ENCODE measurements at regions not wholly inside any gene's neighbourhood (a gene's known extent, or its start where the extent isn't known, plus 50 kb on each side); places are given as distances from the start of the nearest gene placed in this dataset.
"Not testable (repeated sequence)": the region's sequence is repeated elsewhere in the genome, so short reads cannot be mapped to it uniquely, and the experiment has no call there.

DNA sequence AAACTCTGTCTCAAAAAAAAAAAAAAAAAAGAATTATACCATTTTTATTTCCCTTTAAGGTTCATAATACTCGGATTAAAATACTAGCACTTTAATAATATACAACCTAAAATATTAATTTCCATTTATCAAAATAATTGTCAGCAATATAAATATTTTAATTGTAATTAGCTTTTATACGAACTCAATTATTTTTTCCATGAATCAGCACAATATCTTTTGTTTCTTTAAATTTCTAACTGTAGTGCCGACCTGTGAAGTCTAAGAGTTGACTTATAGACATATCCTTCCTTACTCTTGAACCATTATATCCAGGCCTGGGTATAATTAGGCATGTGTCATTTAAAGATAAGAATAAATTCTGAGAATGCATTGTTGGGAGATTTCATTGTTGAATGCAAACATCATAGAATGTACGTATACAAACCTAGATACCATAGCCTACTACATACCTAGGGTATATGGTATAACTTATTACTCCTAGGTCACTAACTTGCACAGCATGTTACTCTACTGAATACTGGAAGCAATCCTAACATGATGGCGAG, 996.7 kb upstream of the TMPRSS15 start:
- DNase-seq (ENCODE audit: low spot score): no peak

DNA sequence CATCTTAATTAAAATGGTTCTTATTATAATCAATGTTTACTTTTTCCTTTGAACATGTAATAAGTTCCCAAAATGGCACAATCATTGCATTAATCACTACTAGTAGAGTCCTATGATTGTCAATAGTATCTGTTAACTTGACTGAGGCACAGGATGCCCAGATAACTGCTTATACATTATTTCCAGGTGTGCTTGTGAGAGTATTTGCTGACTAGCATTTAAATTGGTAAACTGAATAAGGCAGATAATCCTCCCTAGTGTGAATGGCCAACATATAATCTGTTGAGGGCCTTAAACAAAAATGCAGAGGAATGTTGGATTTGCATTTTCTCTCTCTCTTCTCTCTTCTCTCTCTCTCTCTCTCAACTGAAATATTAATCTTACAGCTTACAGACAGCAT, 999.3 kb upstream of the TMPRSS15 start:
- no peak for DNase-seq (ENCODE audit: low spot score)

DNA sequence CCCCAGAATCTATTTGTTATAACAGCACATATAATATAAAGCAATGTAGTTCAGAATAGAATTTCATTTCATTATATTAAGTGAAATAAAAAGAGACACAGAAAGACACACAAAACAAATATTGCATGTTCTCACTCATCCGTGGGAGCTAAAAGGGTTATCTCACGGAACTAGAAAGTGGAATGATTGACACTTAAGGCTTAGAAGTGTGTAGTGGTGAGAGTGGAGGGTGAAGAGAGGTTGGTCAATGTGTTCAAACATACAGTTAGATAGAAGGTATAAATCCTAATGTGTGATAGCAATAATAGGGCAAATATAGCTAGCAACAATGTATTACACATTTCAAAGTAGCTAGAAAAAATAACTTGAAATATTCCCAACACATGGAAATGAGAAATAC, 1001.7 kb upstream of the TMPRSS15 start:
- DNase-seq (ENCODE audit: low spot score): no peak

DNA sequence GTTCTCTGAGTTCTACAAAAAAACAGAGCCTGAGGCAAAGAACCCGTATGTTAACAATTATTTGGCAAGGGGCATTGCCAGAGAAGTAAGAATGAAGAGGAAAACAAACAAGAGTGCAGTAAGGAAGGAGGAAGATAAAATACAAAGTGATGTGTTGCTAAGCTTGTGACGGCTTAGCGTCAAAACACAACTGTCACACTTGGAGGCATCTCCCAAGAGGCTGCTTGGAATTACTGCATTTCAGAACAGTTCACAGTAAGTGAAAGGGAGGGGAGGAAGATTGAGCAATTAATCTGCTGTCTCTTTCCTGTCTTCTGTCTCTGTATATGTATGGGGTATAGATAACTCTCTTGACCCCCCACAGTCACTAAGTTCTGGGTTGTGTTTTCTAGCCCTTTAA, 1017.0 kb upstream of the TMPRSS15 start:
- no peak for DNase-seq (ENCODE audit: low spot score)

DNA sequence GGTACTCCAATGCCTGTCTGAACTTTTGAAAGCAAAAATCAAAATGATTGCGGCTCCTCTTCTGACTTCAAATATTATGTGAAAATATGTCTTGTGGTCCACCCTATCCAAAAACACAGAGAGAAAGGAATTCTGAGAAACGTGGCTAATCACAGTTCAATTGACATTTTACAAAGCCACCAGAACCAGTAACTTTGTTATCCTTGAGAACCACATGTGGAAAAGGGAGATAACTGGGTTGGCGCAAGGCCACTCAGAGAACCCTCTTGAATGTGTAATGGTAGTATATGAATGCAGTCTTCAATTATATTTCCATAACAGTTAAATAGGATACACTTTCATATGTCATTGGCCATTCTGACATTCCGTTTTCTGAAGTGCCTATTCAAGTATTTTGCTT, 1030.0 kb upstream of the TMPRSS15 start:
- no peak for DNase-seq (ENCODE audit: low spot score)

DNA sequence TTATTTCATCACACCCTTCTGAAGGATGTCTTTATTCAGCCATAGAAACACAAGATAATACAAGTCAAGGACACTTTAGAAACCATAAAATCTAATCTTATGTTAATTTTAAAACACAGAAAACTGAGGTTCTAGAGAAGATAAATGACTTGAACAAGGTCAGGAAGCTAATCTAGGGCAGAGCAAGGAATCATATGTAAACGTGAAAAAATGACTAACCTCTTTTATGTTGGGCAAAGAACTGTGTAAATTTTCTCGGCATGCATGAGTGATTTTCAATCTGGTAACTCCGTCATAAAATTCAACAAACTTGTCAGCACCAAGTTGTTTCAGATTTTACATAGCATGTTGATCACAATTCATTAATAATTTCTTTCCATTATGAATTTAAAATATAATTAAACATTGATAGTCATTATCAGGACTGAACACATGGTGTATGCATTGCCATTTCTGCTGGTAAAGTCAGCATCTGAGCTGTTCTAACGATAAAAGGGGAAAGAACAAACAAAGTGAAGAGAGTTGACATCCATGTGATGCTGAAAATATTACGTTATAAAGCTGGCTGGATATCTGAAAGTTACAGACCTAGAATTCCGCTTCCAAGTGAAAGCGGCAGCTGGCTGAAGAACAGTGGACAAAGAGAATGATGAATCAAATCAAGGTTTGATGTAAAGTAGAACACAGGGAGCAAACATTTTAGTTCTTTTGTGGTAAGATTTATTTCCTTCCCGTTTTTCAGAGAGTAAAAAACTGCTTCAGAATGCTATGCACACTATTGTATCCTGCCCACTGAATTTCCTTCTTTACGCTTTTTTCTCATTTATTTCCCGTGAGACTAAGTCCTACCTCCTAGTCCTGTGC, 1037.4 kb upstream of the TMPRSS15 start:
- DNase-seq (ENCODE audit: low spot score): no peak

DNA sequence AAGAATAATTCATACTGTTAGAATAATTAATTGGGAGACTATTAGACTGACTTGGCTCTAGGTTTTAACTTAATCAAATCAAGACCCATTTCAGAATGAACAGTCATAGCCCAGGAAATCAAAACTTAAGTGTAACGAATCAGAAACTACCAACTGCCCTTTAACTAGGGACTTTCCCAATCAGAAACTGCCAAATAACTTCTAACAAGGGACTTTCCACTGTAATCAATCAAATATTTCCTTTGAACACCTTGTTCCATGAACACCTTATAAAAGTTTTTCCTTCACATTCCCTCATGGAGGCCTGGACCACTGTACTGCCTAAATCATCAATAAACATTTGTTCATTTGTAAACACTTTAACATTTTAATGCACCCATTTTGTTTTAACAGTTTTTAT, 1054.7 kb upstream of the TMPRSS15 start:
- DNase-seq (ENCODE audit: low spot score): no peak

DNA sequence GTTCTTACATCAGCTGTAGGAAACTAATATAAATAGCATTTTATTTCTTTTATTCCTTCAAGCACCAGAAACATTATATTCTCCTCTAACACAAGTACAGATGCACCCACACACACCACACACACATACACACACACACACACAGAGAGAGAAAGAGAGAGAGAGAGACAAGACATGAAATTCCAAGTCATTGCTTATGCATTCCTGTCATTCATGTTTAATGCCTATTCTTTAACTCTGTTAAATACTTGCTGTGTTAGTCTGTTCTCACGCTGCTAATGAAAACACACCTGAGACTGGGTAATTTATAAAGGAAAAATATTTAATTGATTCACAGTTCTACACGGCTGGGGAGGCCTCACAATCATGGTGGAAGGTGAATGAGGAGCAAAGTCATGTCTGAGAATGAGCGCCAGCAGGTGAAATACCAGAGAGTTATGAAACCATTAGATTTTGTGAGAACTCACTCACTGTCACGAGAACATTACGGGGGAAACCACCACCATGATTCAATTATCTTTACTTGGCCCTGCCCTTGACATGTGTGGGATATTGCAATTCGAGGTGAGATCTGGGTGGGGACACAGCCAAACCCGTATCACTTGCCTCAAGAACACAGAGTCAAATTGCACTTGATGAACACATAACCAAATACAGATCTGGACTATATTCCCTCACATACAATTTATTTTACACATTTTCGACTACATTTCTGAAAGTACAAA, 1058.1 kb upstream of the TMPRSS15 start:
- no peak for DNase-seq (ENCODE audit: low spot score)

DNA sequence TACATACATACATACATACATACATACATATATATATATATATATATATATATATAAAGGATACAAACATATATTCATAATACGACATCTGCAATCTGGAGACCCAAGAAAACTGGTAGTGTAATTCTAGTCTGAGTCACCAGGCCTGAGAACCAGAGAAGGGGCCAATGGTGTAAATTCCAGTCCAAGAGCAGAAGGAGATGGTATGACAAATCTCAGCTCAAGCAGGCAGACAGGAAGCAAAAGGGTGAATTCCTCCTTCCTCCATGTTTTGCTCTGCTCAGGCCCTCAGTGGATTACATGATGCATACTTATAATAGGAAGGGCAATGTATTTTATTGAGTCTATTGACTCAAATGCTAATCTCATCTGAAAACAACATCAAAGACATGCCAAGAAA, 1060.4 kb upstream of the TMPRSS15 start:
- DNase-seq (ENCODE audit: low spot score): no peak

DNA sequence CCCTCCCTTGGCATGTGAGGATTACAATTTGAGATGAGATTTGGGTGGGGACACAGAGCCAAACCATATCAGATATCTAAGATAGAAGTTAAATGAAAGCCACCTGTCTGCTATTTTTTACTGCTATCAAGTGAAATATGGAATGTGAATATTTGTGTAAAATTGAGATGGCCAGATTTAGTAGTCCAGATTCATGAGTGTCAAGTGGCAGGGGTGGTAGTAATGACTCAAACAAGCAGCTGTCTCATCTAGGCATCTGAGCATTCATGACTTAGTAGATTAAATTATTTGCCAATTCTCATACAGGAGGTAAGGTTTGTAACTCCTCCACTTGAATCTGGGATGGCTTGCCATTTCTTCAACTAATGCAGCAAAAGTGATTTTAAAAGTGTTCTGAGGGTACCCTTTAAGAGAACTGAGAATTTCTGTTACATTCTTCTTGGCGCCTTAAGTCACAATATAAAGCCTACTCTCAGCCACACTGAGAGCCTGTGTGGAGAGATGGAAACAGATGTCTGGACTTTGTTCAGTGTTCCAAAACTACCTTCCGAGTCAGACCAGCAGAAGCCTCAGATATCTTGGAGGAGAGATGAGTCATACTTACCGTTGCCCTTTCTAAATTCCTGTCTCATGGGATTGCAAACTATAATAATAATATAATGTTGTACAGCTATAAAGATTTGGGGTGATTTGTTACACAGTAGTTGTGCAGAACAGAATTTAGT, 1065.6 kb upstream of the TMPRSS15 start:
- no peak for DNase-seq (ENCODE audit: low spot score)

DNA sequence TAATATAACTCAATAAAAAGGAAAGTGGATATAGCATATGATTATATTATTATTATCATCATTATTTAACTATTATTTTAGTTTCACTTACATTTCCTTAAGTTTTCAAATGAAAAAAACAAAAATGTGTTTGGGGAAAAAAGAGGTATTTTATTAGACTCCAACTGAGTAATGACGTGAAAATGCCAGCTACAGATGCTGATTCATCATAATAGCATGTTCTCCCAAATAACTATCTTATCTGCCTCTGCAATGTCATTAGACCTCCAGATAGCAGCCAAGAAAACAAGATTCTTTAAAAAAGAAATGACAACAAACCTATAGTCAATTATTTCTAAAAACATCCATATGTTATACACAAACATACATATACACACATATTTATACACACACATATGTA, 1071.9 kb upstream of the TMPRSS15 start:
- no peak for DNase-seq (ENCODE audit: low spot score)

DNA sequence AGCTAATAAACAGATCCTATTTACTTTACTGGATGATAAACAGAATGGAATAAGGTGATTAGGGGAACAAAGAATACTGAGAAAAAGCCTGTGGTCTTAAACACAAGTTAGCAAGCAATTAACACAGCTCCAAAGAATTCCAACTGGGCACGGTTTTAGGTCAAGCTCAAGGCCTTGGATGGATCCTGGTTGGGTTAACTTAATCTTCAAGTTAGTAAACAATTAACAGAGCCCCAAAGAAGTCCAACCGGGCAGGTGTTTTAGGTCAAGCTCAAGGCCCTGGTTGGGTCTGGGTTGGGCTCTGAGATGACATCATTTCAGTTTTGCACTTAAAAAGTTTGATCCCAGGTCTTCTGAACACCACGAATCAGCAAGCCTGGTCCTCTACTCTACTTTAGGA, 1086.3 kb upstream of the TMPRSS15 start:
- DNase-seq (ENCODE audit: low spot score): no peak

DNA sequence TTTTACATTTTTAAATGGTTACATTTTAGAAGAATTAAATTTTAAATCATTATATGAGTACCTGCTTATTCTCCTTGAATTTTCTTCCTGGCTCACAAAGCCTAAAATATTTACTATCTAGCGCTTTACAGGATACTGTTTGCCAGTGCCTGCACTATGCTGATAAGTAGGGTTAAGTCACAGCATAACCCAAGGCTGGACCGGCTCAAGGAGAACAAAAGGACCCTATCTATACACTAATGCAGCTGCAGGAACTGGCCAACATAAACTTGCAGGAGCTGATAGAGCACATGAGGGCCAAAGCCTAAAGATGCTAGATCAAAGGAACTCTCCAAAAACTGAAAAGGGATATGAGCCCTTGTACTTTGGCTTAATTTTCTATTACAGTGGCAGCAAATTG, 1086.9 kb upstream of the TMPRSS15 start:
- no peak for DNase-seq (ENCODE audit: low spot score)

DNA sequence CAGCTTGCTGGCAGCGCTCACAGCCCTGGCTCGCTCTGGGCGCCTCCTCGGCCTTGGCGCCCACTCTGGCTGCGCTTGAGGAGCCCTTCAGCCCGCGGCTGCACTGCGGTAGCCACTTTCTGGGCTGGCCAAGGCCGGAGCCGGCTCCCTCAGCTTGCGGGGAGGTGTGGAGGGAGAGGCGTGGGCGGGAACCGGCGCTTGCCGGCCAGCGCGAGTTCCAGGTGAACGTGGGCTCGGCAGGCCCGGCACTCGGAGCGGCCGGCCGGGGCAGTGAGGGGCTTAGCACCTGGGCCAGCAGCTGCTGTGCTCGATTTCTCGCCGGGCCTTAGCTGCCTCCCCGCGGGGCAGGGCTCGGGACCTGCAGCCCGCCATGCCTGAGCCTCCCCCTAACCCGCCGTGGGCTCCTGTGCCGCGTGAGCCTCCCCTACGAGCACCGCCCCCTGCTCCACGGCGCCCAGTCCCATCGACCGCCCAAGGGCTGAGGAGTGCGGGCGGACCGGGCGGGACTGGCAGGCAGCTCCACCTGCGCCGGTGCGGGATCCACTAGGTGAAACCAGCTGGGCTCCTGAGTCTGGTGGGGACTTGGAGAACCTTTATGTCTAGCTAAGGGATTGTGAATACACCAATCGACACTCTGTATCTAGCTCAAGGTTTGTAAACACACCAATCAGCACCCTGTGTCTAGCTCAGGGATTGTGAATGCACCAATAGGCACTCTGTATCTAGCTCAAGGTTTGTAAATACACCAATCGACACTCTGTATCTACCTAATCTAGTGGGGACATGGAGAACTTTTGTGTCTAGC, 1090.1 kb upstream of the TMPRSS15 start:
- DNase-seq (ENCODE audit: low spot score): not testable (repeated sequence)

DNA sequence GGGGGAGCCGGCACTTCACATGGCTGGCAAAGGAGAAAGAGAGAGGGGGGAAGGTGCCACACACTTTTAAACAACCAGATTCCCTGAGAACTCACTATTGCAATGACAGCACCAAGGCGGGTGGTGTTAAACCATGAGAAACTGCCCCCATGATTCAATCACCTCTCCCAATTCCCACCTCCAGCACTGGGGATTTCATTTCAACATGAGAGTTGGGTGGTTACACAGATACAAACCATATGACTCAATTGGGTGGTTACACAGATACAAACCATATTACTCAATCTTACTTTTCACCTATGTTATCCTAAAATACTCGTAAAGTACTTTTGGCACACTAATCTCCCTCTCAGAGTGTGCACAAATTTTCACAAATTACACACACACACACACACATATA, 1097.5 kb upstream of the TMPRSS15 start:
- no peak for DNase-seq (ENCODE audit: low spot score)

DNA sequence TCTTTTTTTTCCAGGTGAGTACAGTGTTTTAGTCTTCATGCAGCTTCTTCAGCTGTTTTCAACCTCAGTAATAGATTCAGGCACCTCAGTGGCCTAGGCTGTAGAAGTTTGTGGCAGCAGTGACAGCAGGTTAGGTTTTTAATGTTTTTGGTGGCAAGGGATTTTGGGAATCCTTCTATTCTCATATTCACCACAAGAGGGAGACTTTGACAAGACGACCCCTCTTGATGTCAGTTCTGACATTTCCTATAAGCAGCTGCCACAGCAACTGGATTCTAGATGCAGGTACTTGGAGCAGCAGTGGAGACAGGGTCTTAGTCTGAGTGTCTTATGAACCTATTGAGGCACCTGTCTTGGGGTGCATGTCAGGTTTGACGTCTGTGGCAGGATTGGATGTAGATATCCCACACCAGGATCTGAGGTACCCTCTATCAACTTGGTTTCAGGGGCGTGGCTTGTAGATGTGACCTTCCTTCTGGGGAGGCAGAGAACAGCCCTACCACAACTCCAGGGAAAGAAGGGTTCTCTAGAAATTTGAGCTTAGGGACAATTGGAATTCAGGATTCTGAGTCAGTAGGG, 1104.2 kb upstream of the TMPRSS15 start:
- no peak for DNase-seq (ENCODE audit: low spot score)

DNA sequence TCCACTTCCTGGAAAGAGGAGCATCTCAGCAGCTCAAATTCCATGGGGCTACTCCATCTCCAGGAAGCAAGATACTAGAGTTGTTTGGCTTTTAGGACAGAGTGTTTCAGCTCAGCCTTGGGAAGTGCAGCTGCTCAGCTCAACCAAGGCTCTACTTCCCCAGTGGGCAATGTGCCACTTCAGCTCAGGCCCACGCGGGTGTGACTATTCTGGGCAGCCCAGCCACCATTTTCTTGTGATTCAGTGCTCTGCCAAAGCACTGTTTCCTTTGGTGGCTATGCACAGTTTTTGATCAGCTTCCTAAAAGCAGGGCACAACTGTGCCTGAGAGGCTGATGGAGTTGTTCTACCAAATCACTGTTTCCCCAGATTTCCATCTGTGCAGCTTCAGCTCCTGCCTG, 1104.9 kb upstream of the TMPRSS15 start:
- DNase-seq (ENCODE audit: low spot score): no peak

DNA sequence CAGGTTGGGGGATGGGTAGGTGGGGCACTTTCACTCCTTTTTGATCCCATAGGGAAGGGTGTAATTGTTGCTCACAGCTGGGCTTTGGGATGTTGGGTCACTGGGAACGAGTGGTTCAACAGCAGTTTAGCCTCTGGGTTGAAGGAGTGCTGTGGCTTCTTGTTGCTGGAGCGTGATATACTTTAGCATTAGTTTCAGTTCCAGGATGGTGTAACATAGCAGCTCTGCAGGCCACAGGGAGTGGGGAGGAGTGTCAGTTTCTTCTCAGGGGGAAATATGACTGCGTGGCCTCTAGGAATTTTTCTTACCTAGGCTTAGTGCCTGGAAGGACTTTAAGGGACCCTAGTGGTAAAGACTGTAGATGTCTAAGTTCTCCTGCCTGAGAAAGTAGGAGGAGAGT, 1105.3 kb upstream of the TMPRSS15 start:
- no peak for DNase-seq (ENCODE audit: low spot score)

DNA sequence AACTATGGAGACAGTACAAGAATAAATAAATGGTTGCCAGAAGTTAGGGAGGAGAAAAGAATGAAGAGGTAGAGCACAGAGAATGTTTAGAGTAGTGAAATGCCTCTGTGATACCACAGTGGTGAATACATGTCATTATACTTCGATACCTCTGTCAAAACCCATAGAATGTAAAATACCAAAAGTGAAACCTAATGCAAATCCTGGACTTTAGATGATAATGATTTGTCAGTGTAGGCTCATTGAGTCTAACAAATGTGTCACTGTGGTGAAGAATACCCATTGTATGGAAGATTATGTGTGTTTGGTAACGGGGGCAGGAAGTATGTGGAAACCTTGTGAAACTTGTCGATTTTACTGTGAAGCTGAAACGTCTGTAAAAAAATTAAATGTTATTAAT, 1106.5 kb upstream of the TMPRSS15 start:
- DNase-seq (ENCODE audit: low spot score): no peak

DNA sequence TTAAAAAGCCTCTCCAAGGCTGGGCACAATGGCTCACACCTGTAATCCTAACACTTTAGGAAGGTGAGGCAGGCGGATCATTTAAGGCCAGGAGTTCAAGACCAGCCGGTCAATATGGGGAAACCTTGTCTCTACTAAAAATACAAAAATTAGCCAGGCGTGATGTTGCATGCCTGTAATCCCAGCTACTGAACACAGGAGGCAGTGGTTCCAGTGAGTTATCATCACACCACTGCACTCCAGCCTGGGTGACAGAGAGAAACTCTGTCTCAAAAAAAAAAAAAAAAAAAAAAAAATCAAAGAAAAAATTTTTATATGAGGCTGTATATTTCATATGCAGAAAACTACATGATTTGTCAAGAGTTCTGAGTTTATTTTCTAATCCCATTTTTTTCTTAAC, 1107.1 kb upstream of the TMPRSS15 start:
- no peak for DNase-seq (ENCODE audit: low spot score)

DNA sequence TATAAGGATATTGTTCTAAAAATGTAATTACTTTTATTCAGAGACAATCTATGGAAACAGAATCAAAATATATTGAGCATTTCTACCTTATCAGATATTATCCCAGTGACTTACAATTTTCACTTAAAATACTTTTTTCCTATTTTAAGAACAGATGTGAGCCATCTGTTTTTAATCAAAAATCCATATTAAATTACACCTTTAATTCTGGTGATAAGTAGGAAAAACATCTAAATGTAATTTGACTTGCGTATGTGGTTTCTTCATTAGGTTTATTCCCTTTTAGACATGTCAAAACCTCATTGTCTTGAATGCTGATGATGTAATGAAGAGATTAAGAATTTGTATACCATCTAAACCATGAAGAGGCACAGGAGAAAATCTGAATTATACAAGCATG, 1118.8 kb upstream of the TMPRSS15 start:
- DNase-seq (ENCODE audit: low spot score): no peak
